BLaER1 (cell line): ENCODE measurements at regions not wholly inside any gene's neighbourhood (a gene's known extent, or its start where the extent isn't known, plus 50 kb on each side); places are given as distances from the start of the nearest gene placed in this dataset.
"Not testable (repeated sequence)": the region's sequence is repeated elsewhere in the genome, so short reads cannot be mapped to it uniquely, and the experiment has no call there.

ENCODE experiments used
- H3K27ac ChIP-seq: shearing (Covaris generic); formaldehyde crosslinking; 2 replicates; pipeline ENCODE4 v1.8.1; 2022
- H3K27me3 ChIP-seq: shearing (Covaris generic); formaldehyde crosslinking; 2 replicates; pipeline ENCODE4 v1.8.1; 2022
- H3K36me3 ChIP-seq: shearing (Covaris generic); formaldehyde crosslinking; 2 replicates; pipeline ENCODE4 v1.8.1; 2022
- H3K4me1 ChIP-seq: shearing (Covaris generic); formaldehyde crosslinking; 2 replicates; pipeline ENCODE4 v1.8.1; 2022
- H3K4me2 ChIP-seq: shearing (Covaris generic); formaldehyde crosslinking; 2 replicates; pipeline ENCODE4 v1.8.1; 2022
- H3K4me3 ChIP-seq: shearing (Covaris generic); formaldehyde crosslinking; 2 replicates; pipeline ENCODE4 v1.8.1; 2022
- H3K9ac ChIP-seq: shearing (Covaris generic); formaldehyde crosslinking; 2 replicates; pipeline ENCODE4 v1.8.1; 2022
- H3K9me3 ChIP-seq: shearing (Covaris generic); formaldehyde crosslinking; 2 replicates; pipeline ENCODE4 v1.8.1; 2022
- H4K20me1 ChIP-seq: shearing (Covaris generic); formaldehyde crosslinking; 2 replicates; pipeline ENCODE4 v1.8.1; 2022

DNA sequence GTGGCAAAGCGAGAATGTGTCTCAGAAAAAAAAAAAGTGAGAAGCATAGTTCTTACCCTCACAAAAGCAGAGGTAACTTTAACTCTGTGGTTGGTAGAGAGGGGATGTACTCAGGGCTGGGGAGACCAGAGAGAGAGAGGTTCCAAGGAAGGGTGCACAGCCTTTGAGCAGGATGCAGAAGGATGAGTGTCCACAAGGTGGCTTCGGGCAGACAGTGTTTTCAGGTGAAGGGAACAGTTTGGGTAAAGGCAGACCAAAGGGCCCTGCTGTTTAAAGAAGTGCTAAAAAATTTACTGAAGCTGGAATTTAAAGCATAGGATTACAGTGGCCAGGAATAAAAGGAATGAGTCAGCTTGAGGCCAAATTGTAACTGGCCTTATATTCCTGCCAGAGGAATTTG is 2240.6 kb downstream of the EPHA3 start:
- H3K4me2 ChIP-seq, H3K36me3 ChIP-seq, H3K9me3 ChIP-seq, H3K27ac ChIP-seq, H3K9ac ChIP-seq, H4K20me1 ChIP-seq, H3K27me3 ChIP-seq, H3K4me3 ChIP-seq, H3K4me1 ChIP-seq: not testable (repeated sequence)

DNA sequence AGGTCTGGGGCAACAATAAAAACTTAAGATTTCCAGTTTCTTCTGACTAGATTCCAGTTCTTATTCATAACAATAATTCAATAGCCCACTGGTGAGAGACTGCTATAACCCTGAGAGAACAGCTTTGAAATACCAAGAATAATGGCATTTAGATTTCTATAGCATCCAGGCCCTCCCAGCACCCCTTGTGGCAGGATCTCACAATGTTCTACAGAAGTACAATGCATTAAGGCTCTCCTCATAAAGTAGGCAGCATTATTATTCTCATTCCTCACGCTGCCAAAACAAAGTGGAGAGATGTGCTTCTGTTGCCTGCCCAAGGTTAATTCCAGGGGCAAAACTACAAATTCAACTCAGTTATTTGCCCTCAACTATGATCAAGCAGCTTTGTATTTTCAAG is 2241.7 kb downstream of the EPHA3 start:
- not testable (repeated sequence) for H4K20me1 ChIP-seq

DNA sequence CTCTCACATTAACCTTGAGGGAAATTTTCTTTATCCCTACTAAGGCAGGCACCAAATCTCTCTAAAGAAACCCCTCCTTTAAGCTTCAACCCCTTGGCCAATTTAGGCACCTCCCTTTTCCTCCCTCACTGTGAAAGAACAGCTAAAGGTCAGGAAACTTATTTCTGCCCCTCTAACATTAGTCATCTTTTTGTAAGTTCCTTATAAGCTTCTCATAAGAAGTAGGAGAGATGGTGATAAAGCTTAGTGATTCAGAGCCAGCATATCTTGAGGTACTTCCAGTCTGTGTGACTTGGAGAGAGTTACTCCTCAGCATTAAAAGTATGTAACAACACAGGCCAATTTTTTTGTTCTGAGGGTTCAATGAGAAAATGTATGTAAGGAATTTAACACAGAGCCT is 2244.7 kb downstream of the EPHA3 start:
- H3K9me3 ChIP-seq, result not testable (repeated sequence)

More for the DNA sequence above, 2241.7 kb downstream of the EPHA3 start:
- not testable (repeated sequence) for H3K9me3 ChIP-seq, H3K27ac ChIP-seq, H3K4me1 ChIP-seq, H3K4me2 ChIP-seq, H3K27me3 ChIP-seq, H3K9ac ChIP-seq, H3K4me3 ChIP-seq, H3K36me3 ChIP-seq

DNA sequence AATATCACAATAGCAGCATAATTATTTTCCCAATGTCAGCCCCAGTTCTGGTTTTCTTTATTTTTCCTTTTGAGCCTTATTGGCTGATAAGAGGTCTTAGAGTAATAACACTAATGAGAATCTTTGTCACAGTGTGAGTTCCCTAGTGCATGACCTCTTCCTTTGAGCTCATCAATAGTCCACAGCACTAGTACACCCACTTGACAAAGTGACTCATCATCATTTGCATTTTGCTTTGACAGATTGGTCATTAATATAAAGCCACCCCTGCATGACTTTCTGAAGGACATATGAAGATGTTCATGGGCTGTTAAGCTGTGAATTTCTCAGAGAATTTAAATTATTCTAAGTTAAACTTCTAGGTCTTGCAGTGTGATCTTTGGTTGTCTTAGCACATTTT is 2251.9 kb downstream of the EPHA3 start:
- H3K9ac ChIP-seq, H3K27ac ChIP-seq, H3K4me3 ChIP-seq, H4K20me1 ChIP-seq, H3K9me3 ChIP-seq, H3K36me3 ChIP-seq, H3K4me2 ChIP-seq, H3K4me1 ChIP-seq, H3K27me3 ChIP-seq: not testable (repeated sequence)

More for the DNA sequence above, 2244.7 kb downstream of the EPHA3 start:
- H4K20me1 ChIP-seq, H3K9ac ChIP-seq, H3K4me3 ChIP-seq, H3K4me1 ChIP-seq, H3K27ac ChIP-seq, H3K27me3 ChIP-seq, H3K4me2 ChIP-seq, H3K36me3 ChIP-seq: not testable (repeated sequence)

DNA sequence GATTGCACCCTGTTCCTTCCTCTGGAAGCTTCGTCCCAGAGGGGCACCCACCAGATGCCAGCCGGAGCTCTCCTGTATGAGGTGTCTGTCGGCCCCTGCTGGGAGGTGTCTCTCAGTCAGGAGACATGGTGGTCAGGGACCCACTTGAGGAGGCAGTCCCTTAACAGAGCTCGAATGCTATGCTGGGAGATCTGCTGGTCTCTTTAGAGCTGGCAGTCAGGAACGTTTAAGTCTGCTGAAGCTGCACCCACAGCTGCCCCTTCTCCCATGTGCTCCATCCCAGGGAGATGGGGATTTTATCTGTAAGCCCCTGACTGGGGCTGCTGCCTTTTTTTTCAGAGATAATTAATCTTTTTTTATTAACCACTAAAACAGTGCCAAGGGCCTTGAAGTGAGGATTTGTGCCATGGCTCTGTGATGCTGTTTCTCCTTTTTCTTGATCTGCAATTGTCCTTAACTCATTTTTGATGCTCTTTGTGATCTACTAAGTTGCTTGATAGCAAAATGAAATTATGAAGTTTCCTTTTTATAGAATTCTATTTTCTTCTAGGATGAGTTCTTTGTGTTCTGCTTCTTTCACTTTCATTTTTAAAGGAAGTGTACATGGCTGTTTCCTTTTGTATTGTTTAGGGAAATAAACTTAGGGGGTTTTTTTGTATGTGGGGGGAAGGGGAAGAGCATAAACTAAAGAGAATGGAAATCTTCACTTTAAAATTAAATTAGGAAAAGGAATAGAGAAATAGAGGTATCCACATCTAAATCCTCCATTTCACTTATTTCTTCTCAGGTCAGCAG is 2275.9 kb downstream of the EPHA3 start:
- not testable (repeated sequence) for H3K9ac ChIP-seq, H3K9me3 ChIP-seq, H3K27me3 ChIP-seq, H3K4me3 ChIP-seq, H3K4me1 ChIP-seq, H3K4me2 ChIP-seq, H3K36me3 ChIP-seq, H4K20me1 ChIP-seq
- H3K27ac ChIP-seq, result 0 out of 2 replicates have a peak overlapping the region, but pooled peaks have one; percentile 22

DNA sequence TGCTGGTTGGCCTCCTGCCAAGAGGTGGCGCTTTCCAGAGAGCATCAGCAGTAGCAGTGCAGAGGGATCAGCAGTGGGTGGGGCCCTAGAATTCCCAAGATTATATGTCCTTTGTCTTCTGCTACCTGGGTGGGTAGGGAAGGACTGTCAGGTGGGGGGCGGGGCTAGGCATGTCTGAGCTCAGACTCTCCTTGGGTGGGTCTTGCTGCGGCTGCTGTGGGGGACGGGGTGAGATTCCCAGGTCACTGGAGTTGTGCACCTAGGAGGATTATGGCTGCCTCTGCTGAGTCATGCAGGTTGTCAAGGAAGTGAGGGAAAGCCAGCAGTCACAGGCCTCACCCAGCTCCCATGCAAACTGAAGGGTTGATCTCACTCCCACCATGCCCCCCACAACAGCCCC is 2296.5 kb downstream of the EPHA3 start:
- not testable (repeated sequence) for H3K4me2 ChIP-seq, H3K9me3 ChIP-seq, H3K27ac ChIP-seq, H4K20me1 ChIP-seq, H3K4me1 ChIP-seq, H3K36me3 ChIP-seq, H3K9ac ChIP-seq, H3K4me3 ChIP-seq, H3K27me3 ChIP-seq

DNA sequence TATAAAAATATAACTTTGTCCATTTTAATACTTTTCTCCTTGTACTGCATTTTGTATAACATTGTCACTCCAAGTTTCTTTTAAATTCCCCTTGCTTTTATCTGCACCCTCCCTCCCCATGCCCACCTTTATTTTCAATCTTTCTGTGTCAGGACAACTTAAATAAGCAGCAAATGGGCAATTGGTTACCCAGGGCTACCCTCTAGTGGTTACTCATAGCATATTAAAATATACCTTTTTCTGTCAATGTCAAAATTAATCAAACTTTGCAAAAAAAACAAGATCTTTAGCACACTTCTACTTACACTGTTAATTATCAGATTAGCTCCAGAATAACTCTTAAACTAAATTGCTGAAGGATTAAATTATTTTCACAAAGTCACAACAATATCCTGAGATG is 2334.6 kb downstream of the EPHA3 start:
- H3K36me3 ChIP-seq, H4K20me1 ChIP-seq, H3K27me3 ChIP-seq, H3K4me1 ChIP-seq, H3K4me2 ChIP-seq, H3K4me3 ChIP-seq, H3K9ac ChIP-seq, H3K9me3 ChIP-seq, H3K27ac ChIP-seq: not testable (repeated sequence)

DNA sequence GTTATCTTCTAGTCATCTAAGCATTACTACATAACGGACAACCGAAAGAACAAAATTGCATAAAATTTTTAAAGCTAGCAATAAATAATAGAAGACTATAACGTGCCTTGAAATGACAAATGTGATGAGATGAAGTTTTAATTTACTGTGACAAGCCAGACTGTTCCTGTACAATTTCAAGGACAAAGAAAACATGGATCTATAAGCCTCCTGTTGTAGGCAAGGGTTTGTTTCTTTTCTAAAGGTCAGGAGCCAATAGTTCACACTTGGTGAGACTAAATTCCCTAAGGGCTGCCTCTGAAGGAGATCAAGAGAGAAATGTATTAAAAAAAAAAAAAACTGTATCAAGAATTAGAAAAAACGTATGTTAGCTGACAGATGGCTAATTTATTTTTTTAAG is 2335.1 kb downstream of the EPHA3 start:
- not testable (repeated sequence) for H4K20me1 ChIP-seq, H3K9me3 ChIP-seq, H3K4me3 ChIP-seq, H3K36me3 ChIP-seq, H3K27ac ChIP-seq, H3K27me3 ChIP-seq, H3K4me1 ChIP-seq, H3K9ac ChIP-seq, H3K4me2 ChIP-seq

DNA sequence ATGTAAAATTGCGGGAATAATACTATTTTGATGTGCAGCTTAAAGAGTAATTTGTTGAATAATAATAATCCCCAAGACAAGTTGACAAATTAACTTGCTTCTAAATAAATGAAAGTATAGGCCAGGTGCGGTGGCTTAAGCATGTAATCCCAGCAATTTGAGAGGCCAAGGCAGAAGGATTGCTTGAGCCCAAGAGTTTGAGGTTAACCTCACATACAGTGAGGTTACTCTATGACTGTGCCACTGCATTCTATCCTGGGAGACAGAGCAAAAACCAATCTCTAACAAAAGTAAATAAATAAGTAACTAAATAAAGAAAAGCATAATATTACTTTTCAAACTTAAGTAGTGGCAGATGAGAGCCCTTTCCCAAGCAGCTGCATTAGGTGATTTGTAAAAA is 2341.0 kb downstream of the EPHA3 start:
- not testable (repeated sequence) for H4K20me1 ChIP-seq, H3K27ac ChIP-seq, H3K9me3 ChIP-seq, H3K4me2 ChIP-seq, H3K27me3 ChIP-seq, H3K4me3 ChIP-seq, H3K9ac ChIP-seq, H3K4me1 ChIP-seq, H3K36me3 ChIP-seq

DNA sequence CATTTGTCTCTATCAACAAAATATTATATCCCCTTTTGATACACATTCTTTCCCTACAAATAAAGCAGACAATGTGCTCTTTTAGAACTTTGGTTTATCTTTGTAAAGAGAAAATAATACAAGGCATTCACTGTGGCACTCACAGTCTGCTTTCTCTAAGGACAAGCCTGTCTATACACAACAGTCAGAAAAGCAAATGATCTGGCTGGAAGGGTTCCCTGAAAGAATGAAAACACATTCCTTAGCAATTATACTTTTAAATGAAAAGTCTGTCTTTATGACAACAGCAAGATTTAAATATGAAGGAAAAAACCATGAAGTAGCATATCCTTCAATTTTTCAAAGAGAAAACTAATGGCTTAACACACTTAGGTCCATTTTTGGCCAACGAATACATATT is 2359.1 kb downstream of the EPHA3 start:
- H4K20me1 ChIP-seq, H3K4me1 ChIP-seq, H3K9ac ChIP-seq: not testable (repeated sequence)

DNA sequence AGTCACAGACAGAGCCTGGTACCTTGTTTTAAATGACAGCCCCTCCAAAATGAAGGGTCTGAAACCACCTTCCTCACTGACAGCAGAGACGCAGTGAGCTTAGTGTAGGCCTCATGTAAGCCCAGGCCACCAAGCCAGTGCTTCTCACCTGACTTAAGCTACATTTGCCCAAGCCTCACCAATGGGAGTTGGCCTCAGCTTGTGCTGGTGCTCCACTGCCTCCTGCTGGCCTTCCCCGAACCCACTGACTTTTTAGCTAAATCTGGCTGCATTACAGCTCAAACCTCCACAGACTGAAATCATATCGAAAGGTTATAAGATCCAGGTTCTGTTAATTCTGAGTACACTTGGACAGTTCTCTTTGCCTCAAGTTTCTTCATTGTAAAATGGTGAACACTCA is 2361.8 kb downstream of the EPHA3 start:
- H3K4me1 ChIP-seq, H4K20me1 ChIP-seq, H3K36me3 ChIP-seq, H3K27me3 ChIP-seq, H3K9me3 ChIP-seq, H3K4me2 ChIP-seq, H3K9ac ChIP-seq, H3K27ac ChIP-seq, H3K4me3 ChIP-seq: not testable (repeated sequence)

More for the DNA sequence above, 2359.1 kb downstream of the EPHA3 start:
- not testable (repeated sequence) for H3K36me3 ChIP-seq, H3K27ac ChIP-seq, H3K9me3 ChIP-seq, H3K4me2 ChIP-seq, H3K4me3 ChIP-seq, H3K27me3 ChIP-seq

DNA sequence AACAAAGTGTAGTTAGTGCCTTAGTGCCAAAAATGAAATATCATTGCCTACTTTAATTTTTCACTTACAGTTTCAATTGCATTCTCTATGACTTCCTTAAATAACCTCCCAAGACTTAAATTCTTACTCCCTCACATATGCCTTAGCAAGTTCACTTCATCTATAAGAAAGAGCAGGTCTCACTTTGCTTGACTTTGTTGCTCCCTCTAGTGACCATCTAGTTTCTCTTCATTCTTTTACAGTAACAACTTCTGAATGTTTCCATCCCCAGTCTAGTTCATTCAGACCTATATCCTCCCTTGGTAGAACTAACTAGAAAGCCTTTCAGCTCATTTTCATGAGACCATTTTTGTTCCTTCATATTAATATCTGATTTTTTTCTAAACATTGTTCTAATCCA is 2377.6 kb downstream of the EPHA3 start:
- not testable (repeated sequence) for H3K4me3 ChIP-seq, H3K27me3 ChIP-seq, H4K20me1 ChIP-seq, H3K27ac ChIP-seq, H3K36me3 ChIP-seq, H3K4me1 ChIP-seq, H3K9ac ChIP-seq, H3K4me2 ChIP-seq, H3K9me3 ChIP-seq

DNA sequence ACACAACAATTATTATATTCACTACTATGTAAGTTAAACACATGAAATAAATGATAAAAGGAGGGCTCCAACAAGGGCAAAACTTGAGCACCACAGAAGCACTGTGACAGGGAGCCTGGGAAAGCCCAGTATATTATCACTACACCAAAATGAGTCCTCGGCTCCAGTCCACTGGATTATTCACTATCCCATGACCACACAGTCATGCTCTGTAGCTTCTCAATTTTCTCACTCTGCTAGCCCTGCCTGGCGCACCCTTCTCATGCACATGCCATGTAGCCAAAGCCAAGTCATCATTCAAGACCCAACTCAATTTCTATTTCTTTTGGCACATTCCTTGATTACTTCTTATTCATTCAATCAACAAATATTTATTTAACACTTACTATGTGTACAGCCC is 2378.5 kb downstream of the EPHA3 start:
- H3K4me2 ChIP-seq, H3K9me3 ChIP-seq, H3K4me1 ChIP-seq, H4K20me1 ChIP-seq, H3K4me3 ChIP-seq, H3K36me3 ChIP-seq, H3K9ac ChIP-seq, H3K27ac ChIP-seq, H3K27me3 ChIP-seq: not testable (repeated sequence)

DNA sequence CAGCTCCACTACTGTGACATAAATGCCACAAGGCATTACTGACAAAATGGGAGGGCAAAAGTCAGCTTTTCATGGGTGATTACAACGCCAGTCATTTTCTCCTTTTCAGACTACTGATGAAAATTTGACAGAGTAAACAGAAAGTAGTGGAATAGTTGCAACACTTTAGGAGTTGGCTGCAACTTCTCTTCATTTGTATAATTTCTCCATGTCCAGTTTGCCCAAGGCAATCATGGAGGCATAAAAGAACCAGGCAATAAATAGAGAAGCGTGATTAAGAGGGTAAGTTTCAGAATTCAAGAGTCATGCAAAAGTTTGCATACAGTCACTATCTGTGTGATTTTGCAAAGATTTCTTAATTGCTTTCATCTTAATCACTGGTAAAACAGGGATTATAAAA is 2390.3 kb downstream of the EPHA3 start:
- not testable (repeated sequence) for H3K9ac ChIP-seq, H3K4me1 ChIP-seq, H3K36me3 ChIP-seq, H3K27me3 ChIP-seq, H3K4me2 ChIP-seq, H3K9me3 ChIP-seq, H4K20me1 ChIP-seq, H3K27ac ChIP-seq, H3K4me3 ChIP-seq

DNA sequence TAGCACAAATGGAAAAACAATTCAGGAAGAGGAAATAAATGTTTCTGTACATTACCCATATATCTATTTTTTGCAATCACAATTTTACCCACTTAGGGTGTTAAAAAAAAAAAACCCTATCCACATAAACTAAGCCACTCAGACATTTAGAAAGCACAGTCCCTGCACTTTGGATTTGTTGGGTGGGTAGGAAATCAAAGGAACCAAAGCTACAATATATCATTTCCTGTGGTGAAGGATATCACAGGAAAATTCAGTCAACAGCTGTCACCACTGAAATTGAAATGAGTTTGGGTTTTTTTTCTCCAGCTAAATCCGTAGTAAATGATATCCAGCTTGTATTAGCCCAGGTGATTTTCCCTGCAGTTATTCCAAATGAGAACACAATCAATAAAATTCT is 2392.4 kb downstream of the EPHA3 start:
- not testable (repeated sequence) for H3K36me3 ChIP-seq, H3K9ac ChIP-seq, H3K4me2 ChIP-seq, H3K4me1 ChIP-seq, H3K4me3 ChIP-seq, H3K9me3 ChIP-seq, H3K27ac ChIP-seq, H3K27me3 ChIP-seq, H4K20me1 ChIP-seq
